Nephron (organoid): ENCODE measurements at regions not wholly inside any gene's neighbourhood (a gene's known extent, or its start where the extent isn't known, plus 50 kb on each side); places are given as distances from the start of the nearest gene placed in this dataset.

ENCODE experiments used
- H3K27ac Mint-ChIP-seq, 3 experiments: 2 replicates each; pipeline ENCODE4 v1.8.0; 2020; ENCODE audit warnings: mixed read lengths in 3 of 3, mild to moderate bottlenecking in 2 of 3, moderate library complexity in 1 of 3
- H3K27me3 Mint-ChIP-seq: 2 replicates; pipeline ENCODE4 v1.8.0; 2021; ENCODE audit warnings: low read depth, mild to moderate bottlenecking, moderate library complexity, mixed read lengths
- H3K36me3 Mint-ChIP-seq: 2 replicates; pipeline ENCODE4 v1.8.0; 2020; ENCODE audit warnings: low read depth, mixed read lengths
- H3K4me1 Mint-ChIP-seq: 2 replicates; pipeline ENCODE4 v1.8.0; 2020; ENCODE audit warnings: mixed read lengths
- H3K4me3 Mint-ChIP-seq, 3 experiments: 2 replicates each; pipeline ENCODE4 v1.8.0; 2020; ENCODE audit warnings: mild to moderate bottlenecking in 3 of 3, mixed read lengths in 3 of 3, moderate library complexity in 2 of 3
- H3K9me3 Mint-ChIP-seq: 2 replicates; pipeline ENCODE4 v1.8.0; 2020; ENCODE audit warnings: mixed read lengths
- TF ChIP-seq, protein P1 (sequence below), 3 experiments: fragments of 200-600 bp; sonication (generic); IDR thresholded peaks; one replicate each; pipeline ENCODE4 v1.5.0; 2021; ENCODE audit warnings: antibody characterized with exemption in 3 of 3; ENCODE audit not compliant: unreplicated experiment in 3 of 3

DNA sequence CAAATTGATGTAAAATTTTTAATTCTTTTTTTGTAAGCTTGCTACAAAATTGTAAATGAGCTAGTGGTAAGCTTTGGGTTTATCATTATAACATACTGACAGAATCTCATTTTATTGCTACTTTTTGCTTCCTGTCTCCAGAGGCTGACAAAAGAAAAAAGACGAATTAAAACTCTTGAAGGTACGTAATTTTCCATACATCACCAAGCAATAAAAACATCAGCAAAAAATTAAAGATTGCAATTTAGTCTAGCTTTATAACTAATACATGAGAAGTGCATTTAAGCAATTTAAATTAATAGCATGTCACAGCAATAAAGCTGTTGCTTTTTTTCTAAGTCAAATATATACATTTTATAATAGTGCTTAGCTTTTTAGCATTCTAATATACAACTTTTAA lies 94.6 kb upstream of the SNTG2 start:
- Mint-ChIP-seq H3K4me1 (peaks cover 68% of the 10 kb centered on the region), H3K4me3 (no peak overlapping the region), H3K27me3 (peaks cover 14% of the 10 kb centered on the region), H3K36me3 (no peaks in the 10 kb centered on the region), H3K27ac (peak overlapping the region in 2 of 3 experiments; percentile 27 to 71), H3K9me3 (no peaks in the 10 kb centered on the region)
- TF ChIP-seq, protein P1, sequence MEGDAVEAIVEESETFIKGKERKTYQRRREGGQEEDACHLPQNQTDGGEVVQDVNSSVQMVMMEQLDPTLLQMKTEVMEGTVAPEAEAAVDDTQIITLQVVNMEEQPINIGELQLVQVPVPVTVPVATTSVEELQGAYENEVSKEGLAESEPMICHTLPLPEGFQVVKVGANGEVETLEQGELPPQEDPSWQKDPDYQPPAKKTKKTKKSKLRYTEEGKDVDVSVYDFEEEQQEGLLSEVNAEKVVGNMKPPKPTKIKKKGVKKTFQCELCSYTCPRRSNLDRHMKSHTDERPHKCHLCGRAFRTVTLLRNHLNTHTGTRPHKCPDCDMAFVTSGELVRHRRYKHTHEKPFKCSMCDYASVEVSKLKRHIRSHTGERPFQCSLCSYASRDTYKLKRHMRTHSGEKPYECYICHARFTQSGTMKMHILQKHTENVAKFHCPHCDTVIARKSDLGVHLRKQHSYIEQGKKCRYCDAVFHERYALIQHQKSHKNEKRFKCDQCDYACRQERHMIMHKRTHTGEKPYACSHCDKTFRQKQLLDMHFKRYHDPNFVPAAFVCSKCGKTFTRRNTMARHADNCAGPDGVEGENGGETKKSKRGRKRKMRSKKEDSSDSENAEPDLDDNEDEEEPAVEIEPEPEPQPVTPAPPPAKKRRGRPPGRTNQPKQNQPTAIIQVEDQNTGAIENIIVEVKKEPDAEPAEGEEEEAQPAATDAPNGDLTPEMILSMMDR (IDR thresholded peaks at IDR 0.05; ENCODE audit: unreplicated experiment in 3 of 3): no peak

DNA sequence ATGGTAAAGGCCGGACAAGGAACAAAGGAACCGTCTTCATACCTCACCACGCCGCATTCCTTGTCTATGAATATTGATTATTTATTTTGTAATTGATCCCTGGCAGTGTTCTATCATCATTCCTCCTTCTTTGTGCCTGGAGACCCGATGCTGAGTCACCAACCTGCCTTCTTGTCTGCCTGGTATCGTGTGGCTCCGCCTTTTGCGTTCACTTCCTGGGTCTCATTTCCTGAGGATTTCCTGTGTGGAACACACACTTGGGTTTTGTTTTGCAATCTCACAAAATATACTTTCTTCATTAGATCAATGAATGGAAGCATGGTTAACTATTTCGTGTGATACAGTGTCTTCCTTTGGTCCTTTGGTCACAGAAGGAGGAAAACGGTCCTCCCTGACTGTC lies 95.5 kb upstream of the SNTG2 start:
- Mint-ChIP-seq H3K9me3 (no peaks in the 10 kb centered on the region), H3K36me3 (no peaks in the 10 kb centered on the region), H3K4me3 (no peak overlapping the region), H3K27ac (peak overlapping the region in 1 of 3 experiments; percentile 71), H3K4me1 (peaks cover 64% of the 10 kb centered on the region), H3K27me3 (peaks cover 11% of the 10 kb centered on the region)
- TF ChIP-seq, protein P1 (IDR thresholded peaks at IDR 0.05; ENCODE audit: unreplicated experiment in 3 of 3): no peak

DNA sequence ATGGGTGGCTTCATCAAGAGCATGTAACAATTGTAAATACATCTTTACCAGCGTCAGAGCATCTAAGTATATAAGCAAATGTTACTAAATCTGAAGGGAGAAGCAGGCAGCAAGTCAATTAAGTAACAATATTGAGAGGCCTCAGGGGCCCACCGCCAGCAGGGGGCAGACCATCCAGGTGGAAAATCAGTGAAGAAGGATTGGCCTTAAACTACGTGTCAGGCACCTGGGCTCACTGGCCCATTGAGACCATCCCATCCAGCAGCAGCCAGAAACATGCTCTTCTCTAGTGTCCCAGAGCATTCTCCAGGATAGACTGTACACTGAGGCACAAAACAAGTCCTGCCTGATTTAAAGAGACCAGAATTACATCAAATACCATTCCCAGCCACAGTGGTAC lies 96.2 kb upstream of the SNTG2 start:
- H3K36me3 Mint-ChIP-seq: no peaks in the 10 kb centered on the region
- no peak overlapping the region for H3K4me3 Mint-ChIP-seq
- no peaks in the 10 kb centered on the region for H3K9me3 Mint-ChIP-seq
- peak overlapping the region in 2 of 3 experiments; percentile 5 to 23 for H3K27ac Mint-ChIP-seq
- TF ChIP-seq, protein P1 (IDR thresholded peaks at IDR 0.05; ENCODE audit: unreplicated experiment in 3 of 3): peak; percentile 36 to 56 (median 43)
- peaks cover 57% of the 10 kb centered on the region for H3K4me1 Mint-ChIP-seq
- H3K27me3 Mint-ChIP-seq: peaks cover 10% of the 10 kb centered on the region

DNA sequence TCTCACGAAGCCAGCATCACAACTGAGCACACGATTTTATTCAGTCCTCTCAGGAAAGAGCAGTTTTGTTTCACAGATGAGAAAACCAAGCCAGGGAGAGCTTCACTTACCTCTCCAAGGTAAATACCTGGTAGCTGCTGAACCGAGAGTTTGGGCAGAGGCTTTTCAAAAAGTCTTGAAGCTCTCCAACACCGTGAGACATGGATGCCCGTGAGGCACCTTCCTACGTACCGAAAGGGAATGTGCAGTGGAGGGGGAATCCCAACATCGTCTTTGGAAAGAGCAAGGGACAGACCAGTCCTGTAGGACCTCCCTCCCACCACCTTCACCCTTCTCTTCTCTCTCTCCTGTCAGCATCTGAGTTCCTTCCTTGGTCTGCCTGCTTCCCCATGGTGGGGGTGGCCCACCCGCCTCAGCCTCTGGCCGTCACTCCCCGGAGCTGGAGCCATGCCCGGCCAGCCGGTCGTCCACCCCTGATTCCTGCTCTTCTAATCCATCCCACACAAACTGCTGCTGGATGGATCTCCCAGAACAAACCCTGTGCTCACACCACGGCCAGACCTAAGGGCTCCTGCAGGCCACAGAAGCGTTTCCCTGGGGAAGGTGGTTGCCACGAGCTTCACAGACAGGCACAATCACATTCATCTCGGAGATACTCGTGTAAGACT lies 97.3 kb upstream of the SNTG2 start:
- H3K27ac Mint-ChIP-seq: peak overlapping the region in 2 of 3 experiments; percentile 24 to 77
- no peaks in the 10 kb centered on the region for H3K9me3 Mint-ChIP-seq
- H3K4me3 Mint-ChIP-seq: no peak overlapping the region
- TF ChIP-seq, protein P1 (IDR thresholded peaks at IDR 0.05; ENCODE audit: unreplicated experiment in 3 of 3): no peak
- H3K36me3 Mint-ChIP-seq: no peaks in the 10 kb centered on the region
- peaks cover 46% of the 10 kb centered on the region for H3K4me1 Mint-ChIP-seq
- peaks cover 10% of the 10 kb centered on the region for H3K27me3 Mint-ChIP-seq

DNA sequence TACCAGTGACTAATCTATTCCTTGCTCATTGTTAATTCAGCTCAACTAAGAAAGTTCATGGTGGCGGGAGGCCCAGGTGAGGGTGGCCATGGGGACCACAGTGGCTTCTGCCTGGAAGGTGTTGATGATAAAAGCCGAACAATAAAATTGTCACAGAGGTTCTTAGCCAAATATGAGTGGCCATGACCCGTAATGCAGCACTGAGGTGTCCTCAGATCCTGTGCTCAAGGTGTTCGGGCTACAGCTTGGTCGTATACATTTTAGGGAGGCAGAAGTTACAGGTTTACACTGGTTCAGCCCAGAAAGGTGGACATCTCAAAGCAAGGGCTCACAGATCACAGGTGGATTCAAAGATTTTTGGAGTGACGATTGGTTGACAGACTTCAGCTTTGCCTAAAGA lies 98.5 kb upstream of the SNTG2 start:
- H3K4me1 Mint-ChIP-seq: peaks cover 37% of the 10 kb centered on the region
- TF ChIP-seq, protein P1 (IDR thresholded peaks at IDR 0.05; ENCODE audit: unreplicated experiment in 3 of 3): no peak
- H3K9me3 Mint-ChIP-seq: no peaks in the 10 kb centered on the region
- peak overlapping the region in 2 of 3 experiments; percentile 24 to 31 for H3K27ac Mint-ChIP-seq
- no peaks in the 10 kb centered on the region for H3K36me3 Mint-ChIP-seq
- no peak overlapping the region for H3K4me3 Mint-ChIP-seq
- peaks cover 10% of the 10 kb centered on the region for H3K27me3 Mint-ChIP-seq

DNA sequence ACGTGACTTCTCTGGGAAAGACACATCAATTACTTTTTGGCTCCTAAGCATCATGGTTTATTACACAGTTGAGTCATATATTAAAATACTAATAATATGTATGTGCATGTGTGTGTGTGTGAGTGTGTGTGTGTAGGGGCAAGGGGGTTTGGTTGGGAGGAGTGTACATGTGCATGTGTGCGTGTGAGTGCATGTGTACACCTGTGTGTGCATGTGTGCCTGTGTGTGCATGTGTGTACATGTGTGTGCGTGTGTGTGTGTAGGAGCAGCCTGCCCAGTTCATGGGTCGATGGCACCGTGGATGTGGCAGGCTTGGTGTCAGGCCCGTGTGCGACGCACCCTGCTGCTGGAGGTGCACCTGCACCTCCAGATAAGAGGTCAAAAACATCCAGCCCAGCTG lies 99.0 kb upstream of the SNTG2 start:
- Mint-ChIP-seq H3K27ac (no peak overlapping the region), H3K9me3 (no peaks in the 10 kb centered on the region), H3K27me3 (peaks cover 8% of the 10 kb centered on the region), H3K4me1 (peaks cover 32% of the 10 kb centered on the region), H3K36me3 (no peaks in the 10 kb centered on the region), H3K4me3 (no peak overlapping the region)
- TF ChIP-seq, protein P1 (IDR thresholded peaks at IDR 0.05; ENCODE audit: unreplicated experiment in 3 of 3): no peak
